ENCODE measurements at regions not wholly inside any gene's neighbourhood (a gene's known extent, or its start where the extent isn't known, plus 50 kb on each side); places are given as distances from the start of the nearest gene placed in this dataset.

DNA sequence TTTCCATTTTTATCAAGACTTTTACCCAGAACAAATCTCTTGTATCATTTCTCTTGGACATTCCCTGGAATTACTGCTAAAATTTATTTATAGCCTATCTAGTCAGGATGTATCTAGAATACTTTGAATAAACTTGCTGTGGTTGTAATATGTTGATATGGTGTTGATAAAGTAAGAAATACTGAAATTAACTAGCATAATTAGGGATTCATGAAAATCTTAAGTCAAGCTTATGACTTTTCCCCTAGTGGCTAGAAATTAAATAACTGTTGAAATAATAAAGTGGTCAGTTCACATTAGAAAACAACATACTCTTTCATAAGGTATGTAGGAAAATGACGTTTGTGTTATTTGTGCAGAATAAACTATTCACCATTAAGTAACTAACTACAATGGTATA lies 73.1 kb upstream of the ANKRD50 start:
- Histone ChIP-seq H3K4me3 (ENCODE audit: low read depth, low read length) (no peak overlapping the region), H3K9me3 (ENCODE audit: control insufficient read depth, insufficient read depth, low read length) (no peaks in the 10 kb centered on the region), H3K9ac (ENCODE audit: low read depth, low read length) (no peak overlapping the region), H3K4me1 (ENCODE audit: control insufficient read depth, insufficient read depth, low read length) (0 out of 2 replicates have a peak, but pooled peaks cover 6% of the 10 kb centered on the region), H3K36me3 (ENCODE audit: control insufficient read depth, insufficient read depth, low read length) (no peaks in the 10 kb centered on the region), H3K27ac (ENCODE audit: low read depth, low read length) (no peak overlapping the region), H3K27me3 (ENCODE audit: control insufficient read depth, insufficient read depth, low read length) (no peaks in the 10 kb centered on the region)

DNA sequence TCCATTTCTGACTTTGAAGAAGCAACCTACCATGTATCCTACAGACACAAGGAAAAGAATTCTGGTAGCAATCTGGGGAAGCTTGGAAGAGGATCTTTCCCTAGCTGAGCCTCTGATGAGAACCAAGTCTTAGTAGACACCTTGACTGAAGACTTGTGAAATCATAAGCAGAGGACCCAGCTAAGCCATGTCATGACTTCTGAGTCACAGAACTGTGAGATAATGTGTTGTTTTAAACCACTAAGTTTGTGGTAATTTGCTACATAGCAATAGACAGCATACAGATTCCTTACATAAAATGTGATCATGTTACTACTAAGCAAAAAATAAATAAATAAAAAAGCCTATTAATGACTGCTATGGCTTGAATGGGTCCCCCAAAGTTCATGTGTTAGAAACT lies 71.3 kb upstream of the ANKRD50 start:
- Histone ChIP-seq H3K9me3 (ENCODE audit: control insufficient read depth, insufficient read depth, low read length) (no peaks in the 10 kb centered on the region), H3K4me3 (ENCODE audit: low read depth, low read length) (no peak overlapping the region), H3K4me1 (ENCODE audit: control insufficient read depth, insufficient read depth, low read length) (0 out of 2 replicates have a peak, but pooled peaks cover 6% of the 10 kb centered on the region), H3K36me3 (ENCODE audit: control insufficient read depth, insufficient read depth, low read length) (no peaks in the 10 kb centered on the region), H3K27me3 (ENCODE audit: control insufficient read depth, insufficient read depth, low read length) (no peaks in the 10 kb centered on the region), H3K27ac (ENCODE audit: low read depth, low read length) (no peak overlapping the region), H3K9ac (ENCODE audit: low read depth, low read length) (no peak overlapping the region)

GRCh38 chr4:124777007-124777406 lies 64.5 kb upstream of the ANKRD50 start:
- no peaks in the 10 kb centered on the region for H3K36me3 ChIP-seq (ENCODE audit: control insufficient read depth, insufficient read depth, low read length)
- H3K4me1 ChIP-seq (ENCODE audit: control insufficient read depth, insufficient read depth, low read length) = no peaks in the 10 kb centered on the region
- H3K9ac ChIP-seq (ENCODE audit: low read depth, low read length) = no peak overlapping the region
- H3K27me3 ChIP-seq (ENCODE audit: control insufficient read depth, insufficient read depth, low read length) = no peaks in the 10 kb centered on the region
- H3K4me3 ChIP-seq (ENCODE audit: low read depth, low read length) = no peak overlapping the region
- H3K9me3 ChIP-seq (ENCODE audit: control insufficient read depth, insufficient read depth, low read length) = no peaks in the 10 kb centered on the region
- H3K27ac ChIP-seq (ENCODE audit: low read depth, low read length) = no peak overlapping the region

DNA sequence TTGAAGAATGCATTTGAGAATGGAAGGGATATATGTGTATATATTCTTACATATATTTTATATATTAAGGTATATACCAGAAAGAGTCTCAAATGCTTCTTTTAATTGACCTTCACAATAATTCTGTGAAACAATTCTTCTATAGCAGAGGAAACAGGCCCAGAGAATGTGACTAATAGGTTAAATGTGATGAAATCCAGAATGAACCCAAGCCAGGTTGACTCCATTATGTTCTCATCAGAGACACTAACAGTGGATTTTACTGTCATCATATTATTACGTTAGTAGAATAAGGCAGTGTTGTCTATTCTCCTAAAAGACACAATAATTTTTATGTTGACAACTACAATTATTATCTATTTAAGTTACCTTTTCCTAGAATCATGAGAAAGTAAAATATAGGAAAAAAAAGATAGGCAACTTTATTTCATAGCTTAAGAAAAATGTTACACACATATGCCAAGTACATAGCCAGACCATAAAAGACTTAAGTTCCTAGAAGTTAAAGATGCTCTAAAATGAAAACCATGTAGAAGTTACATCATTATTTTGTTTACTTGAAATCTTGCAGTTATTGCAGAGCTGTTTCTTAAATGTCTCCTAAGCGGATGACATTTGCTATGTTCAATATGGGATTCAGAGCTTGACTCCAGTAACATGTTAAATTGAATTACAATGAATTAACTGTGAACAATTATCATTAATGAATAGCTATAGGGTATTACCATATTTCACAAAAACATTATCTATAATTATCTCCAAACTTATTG lies 56.2 kb upstream of the ANKRD50 start:
- Histone ChIP-seq H3K4me3 (ENCODE audit: low read depth, low read length) (no peak overlapping the region), H3K27ac (ENCODE audit: low read depth, low read length) (no peak overlapping the region), H3K36me3 (ENCODE audit: control insufficient read depth, insufficient read depth, low read length) (no peaks in the 10 kb centered on the region), H3K4me1 (ENCODE audit: control insufficient read depth, insufficient read depth, low read length) (no peaks in the 10 kb centered on the region), H3K27me3 (ENCODE audit: control insufficient read depth, insufficient read depth, low read length) (no peaks in the 10 kb centered on the region), H3K9me3 (ENCODE audit: control insufficient read depth, insufficient read depth, low read length) (no peaks in the 10 kb centered on the region; the same call in 1 of the 2 replicates), H3K9ac (ENCODE audit: low read depth, low read length) (no peak overlapping the region)

GRCh38 chr4:124762956-124763355 lies 50.4 kb upstream of the ANKRD50 start:
- no peak overlapping the region for H3K9ac ChIP-seq (ENCODE audit: low read depth, low read length)
- no peak overlapping the region for H3K4me3 ChIP-seq (ENCODE audit: low read depth, low read length)
- no peak overlapping the region for H3K27ac ChIP-seq (ENCODE audit: low read depth, low read length)
- no peaks in the 10 kb centered on the region for H3K27me3 ChIP-seq (ENCODE audit: control insufficient read depth, insufficient read depth, low read length)
- H3K4me1 ChIP-seq (ENCODE audit: control insufficient read depth, insufficient read depth, low read length) = no peaks in the 10 kb centered on the region
- no peaks in the 10 kb centered on the region; the same call in 1 of the 2 replicates for H3K9me3 ChIP-seq (ENCODE audit: control insufficient read depth, insufficient read depth, low read length)
- H3K36me3 ChIP-seq (ENCODE audit: control insufficient read depth, insufficient read depth, low read length) = no peaks in the 10 kb centered on the region

Data from HUES48 (cell line).